Mucosa of rectum (tissue), 2 donors: ENCODE measurements at regions not wholly inside any gene's neighbourhood (a gene's known extent, or its start where the extent isn't known, plus 50 kb on each side); places are given as distances from the start of the nearest gene placed in this dataset.

ENCODE experiments used
- H3K27ac ChIP-seq, 2 donors: one replicate each; pipeline ENCODE4 v1.7.0; 2013; ENCODE audit warnings: inconsistent platforms in 2 of 2, low read depth in 2 of 2, low read length in 2 of 2
- H3K27me3 ChIP-seq, 2 donors: one replicate each; pipeline ENCODE4 v1.7.0; 2013; ENCODE audit warnings: low read length in 2 of 2; ENCODE audit not compliant: control insufficient read depth in 2 of 2, insufficient read depth in 2 of 2
- H3K36me3 ChIP-seq, 2 donors: one replicate each; pipeline ENCODE4 v1.7.0; 2013; ENCODE audit warnings: low read length in 2 of 2; ENCODE audit not compliant: control insufficient read depth in 2 of 2, insufficient read depth in 2 of 2
- H3K4me1 ChIP-seq, 2 donors: one replicate each; pipeline ENCODE4 v1.7.0; 2013; ENCODE audit warnings: low read length in 2 of 2, mild to moderate bottlenecking in 1 of 2; ENCODE audit not compliant: control insufficient read depth in 2 of 2, insufficient read depth in 2 of 2
- H3K4me3 ChIP-seq, 2 donors: one replicate each; pipeline ENCODE4 v1.7.0; 2013; ENCODE audit warnings: low read length in 2 of 2
- H3K9ac ChIP-seq, 2 donors: one replicate each; pipeline ENCODE4 v1.7.0; 2013; ENCODE audit warnings: low read length in 2 of 2, low read depth in 1 of 2, mild to moderate bottlenecking in 1 of 2
- H3K9me3 ChIP-seq, 2 donors: one replicate each; pipeline ENCODE4 v1.7.0; 2013; ENCODE audit warnings: low read length in 2 of 2; ENCODE audit not compliant: control insufficient read depth in 2 of 2
- donor health status: healthy.
- donor health status: Normal muscosa, but diverticular disease.

DNA sequence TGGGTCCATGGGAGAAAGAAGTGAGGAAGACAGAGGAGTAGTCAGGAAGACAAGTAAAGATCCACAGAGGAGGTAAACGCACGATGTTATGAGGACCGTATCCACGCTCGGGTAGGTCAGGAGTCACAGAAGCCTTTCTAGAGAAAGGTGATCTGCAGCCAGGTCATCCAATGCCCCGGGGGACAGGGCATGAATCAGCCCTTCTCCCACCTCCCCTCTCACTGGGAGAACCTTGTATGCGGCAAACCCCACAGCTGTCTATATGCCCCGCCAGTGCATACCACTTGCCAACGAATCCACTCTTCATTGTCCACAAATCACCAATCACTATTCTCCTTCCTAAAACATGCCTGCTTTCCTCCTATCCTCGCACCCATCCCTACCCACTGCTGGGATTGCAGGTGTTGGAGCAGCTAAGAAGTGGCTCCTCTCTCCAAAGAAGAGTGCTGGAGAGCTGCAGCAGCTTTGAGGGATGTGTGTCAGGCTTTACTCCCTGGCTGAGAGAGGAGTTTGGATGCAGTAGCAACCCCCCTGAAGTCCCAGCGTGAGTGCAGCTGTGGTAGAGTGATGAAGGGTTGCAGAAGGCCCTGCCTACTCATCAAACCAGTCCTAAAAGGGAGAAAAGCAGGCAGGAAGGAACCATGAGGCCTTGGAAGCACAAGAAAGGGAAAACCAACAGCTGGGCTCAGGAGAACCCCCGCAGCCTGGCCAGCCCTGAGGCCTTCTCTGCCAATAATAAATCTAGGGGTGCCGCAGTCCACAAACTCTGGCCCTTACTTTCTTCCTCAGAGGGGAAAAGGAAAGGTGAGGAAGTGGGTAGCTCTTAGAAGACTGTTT, 102.2 kb upstream of the GADD45A start:
- Histone ChIP-seq H3K9me3 (no peaks in the 10 kb centered on the region), H3K27me3 (no peaks in the 10 kb centered on the region), H3K4me3 (no peak overlapping the region), H3K9ac (no peak overlapping the region), H3K36me3 (no peaks in the 10 kb centered on the region), H3K27ac (no peak overlapping the region), H3K4me1 (no peaks in the 10 kb centered on the region)

- no peak overlapping the region for H3K4me3 ChIP-seq
- no peak overlapping the region for H3K27ac ChIP-seq
- no peak overlapping the region for H3K9ac ChIP-seq
Observed at GRCh38 chr1:67583462-67583950, 101.5 kb upstream of the GADD45A start.

DNA sequence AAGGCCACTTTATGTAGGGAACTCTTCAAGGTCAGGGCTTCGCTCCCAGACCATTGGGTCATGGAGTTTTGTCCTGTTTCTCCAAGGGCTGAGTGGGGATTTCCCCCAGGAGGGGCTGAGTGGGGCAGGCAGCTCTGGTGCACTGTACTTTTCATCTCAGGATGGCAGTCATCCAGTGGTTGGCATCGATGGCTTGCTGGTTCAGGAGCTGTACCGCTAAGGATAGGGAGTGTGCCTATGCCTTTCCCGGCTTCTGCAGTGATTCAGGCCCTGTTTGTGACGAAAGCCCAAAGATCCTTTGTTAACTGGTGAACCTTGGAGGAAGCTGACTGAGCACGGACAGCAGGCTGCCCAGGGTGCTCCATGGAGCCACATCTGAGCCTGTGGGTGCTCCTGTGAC, 100.1 kb upstream of the GADD45A start:
- no peaks in the 10 kb centered on the region for H3K36me3 ChIP-seq
- no peak overlapping the region for H3K27ac ChIP-seq
- no peaks in the 10 kb centered on the region for H3K4me1 ChIP-seq
- H3K9ac ChIP-seq, result no peak overlapping the region
- no peak overlapping the region for H3K4me3 ChIP-seq
- H3K27me3 ChIP-seq, result no peaks in the 10 kb centered on the region
- no peaks in the 10 kb centered on the region for H3K9me3 ChIP-seq

More at GRCh38 chr1:67583462-67583950, 101.5 kb upstream of the GADD45A start:
- Histone ChIP-seq H3K4me1 (no peaks in the 10 kb centered on the region), H3K9me3 (no peaks in the 10 kb centered on the region), H3K27me3 (no peaks in the 10 kb centered on the region), H3K36me3 (no peaks in the 10 kb centered on the region)

DNA sequence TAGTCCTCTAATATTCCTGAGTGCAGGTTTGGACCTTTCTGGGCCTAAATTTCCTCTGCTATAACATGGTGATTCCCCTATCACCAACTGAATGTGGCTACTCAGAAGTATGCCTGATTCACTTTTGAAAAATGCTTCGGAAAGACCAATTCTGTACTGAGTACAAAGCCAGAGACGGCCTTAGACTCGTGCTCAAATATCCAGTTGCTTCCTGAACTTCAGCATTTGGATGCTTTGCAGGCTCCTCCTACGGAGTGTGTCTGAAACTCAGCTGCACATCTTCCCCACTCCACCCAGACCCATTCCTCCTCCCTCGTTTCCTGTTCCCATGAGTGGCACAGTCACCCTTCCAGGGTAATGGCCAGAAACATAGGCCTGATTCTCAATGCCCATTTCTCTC, 98.4 kb upstream of the GADD45A start:
- no peak overlapping the region for H3K4me3 ChIP-seq
- no peaks in the 10 kb centered on the region for H3K27me3 ChIP-seq
- no peak overlapping the region for H3K9ac ChIP-seq
- H3K9me3 ChIP-seq, result no peaks in the 10 kb centered on the region
- no peak overlapping the region for H3K27ac ChIP-seq
- H3K36me3 ChIP-seq, result no peaks in the 10 kb centered on the region
- no peaks in the 10 kb centered on the region for H3K4me1 ChIP-seq

GRCh38 chr1:67588178-67588855, 96.7 kb upstream of the GADD45A start:
- Histone ChIP-seq H3K27me3 (no peaks in the 10 kb centered on the region), H3K36me3 (no peaks in the 10 kb centered on the region), H3K27ac (no peak overlapping the region), H3K9ac (no peak overlapping the region), H3K4me1 (no peaks in the 10 kb centered on the region), H3K9me3 (no peaks in the 10 kb centered on the region), H3K4me3 (no peak overlapping the region)

DNA sequence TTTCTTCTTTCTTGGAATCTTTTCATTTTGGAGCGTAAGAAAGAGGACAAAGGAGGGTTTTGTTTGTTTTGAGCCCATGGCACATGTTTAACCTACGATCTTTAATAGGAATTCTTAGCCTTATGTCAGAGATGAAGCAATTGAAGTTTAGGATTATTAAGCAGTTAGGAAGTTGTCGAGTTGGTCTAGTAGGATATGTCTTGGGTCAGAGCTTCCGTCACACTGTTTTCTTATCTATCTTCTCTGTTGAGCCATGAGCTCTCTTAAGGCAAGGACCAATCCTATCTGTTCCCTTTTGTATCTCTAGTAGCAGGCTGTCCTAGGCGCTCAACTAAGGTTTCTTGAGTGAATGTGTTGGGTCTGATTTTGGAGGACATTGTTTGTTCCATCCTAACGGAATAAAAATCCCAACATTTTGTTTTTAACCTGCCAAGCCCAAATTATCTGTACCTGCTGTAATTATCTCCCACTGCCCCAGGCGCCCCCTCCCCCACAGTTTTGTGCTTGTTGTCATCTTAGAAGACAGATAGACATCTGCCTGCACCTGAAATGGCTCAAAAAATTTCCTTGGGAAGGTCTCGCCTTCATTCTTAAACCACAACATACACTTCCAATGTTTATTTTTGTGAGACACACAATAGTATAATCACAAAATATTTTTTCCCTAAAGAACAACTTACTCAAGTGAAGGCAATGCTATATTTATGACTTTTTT, 95.3 kb upstream of the GADD45A start:
- Histone ChIP-seq H3K27ac (no peak overlapping the region), H3K4me1 (no peaks in the 10 kb centered on the region), H3K4me3 (no peak overlapping the region), H3K9ac (no peak overlapping the region), H3K9me3 (no peaks in the 10 kb centered on the region), H3K27me3 (no peaks in the 10 kb centered on the region), H3K36me3 (no peaks in the 10 kb centered on the region)

- no peaks in the 10 kb centered on the region for H3K4me1 ChIP-seq
- H3K27me3 ChIP-seq, result no peaks in the 10 kb centered on the region
- H3K36me3 ChIP-seq, result no peaks in the 10 kb centered on the region
- H3K4me3 ChIP-seq, result no peak overlapping the region
- no peaks in the 10 kb centered on the region for H3K9me3 ChIP-seq
- H3K9ac ChIP-seq, result no peak overlapping the region
- H3K27ac ChIP-seq, result no peak overlapping the region
Observed at GRCh38 chr1:67590329-67590728, 94.7 kb upstream of the GADD45A start.

GRCh38 chr1:67594764-67595163, 90.2 kb upstream of the GADD45A start:
- no peak overlapping the region for H3K27ac ChIP-seq
- no peaks in the 10 kb centered on the region for H3K27me3 ChIP-seq
- H3K4me1 ChIP-seq, result peaks cover 0 to 6% of the 10 kb centered on the region in 2 donors
- no peaks in the 10 kb centered on the region for H3K36me3 ChIP-seq
- no peak overlapping the region for H3K9ac ChIP-seq
- no peaks in the 10 kb centered on the region for H3K9me3 ChIP-seq
- H3K4me3 ChIP-seq, result no peak overlapping the region

- H3K27ac ChIP-seq, result no peak overlapping the region
- H3K9me3 ChIP-seq, result no peaks in the 10 kb centered on the region
- no peak overlapping the region for H3K9ac ChIP-seq
- H3K4me1 ChIP-seq, result peaks cover 0 to 6% of the 10 kb centered on the region in 2 donors
- no peaks in the 10 kb centered on the region for H3K36me3 ChIP-seq
- no peak overlapping the region for H3K4me3 ChIP-seq
- no peaks in the 10 kb centered on the region for H3K27me3 ChIP-seq
Observed at GRCh38 chr1:67596674-67597073, 88.3 kb upstream of the GADD45A start.

DNA sequence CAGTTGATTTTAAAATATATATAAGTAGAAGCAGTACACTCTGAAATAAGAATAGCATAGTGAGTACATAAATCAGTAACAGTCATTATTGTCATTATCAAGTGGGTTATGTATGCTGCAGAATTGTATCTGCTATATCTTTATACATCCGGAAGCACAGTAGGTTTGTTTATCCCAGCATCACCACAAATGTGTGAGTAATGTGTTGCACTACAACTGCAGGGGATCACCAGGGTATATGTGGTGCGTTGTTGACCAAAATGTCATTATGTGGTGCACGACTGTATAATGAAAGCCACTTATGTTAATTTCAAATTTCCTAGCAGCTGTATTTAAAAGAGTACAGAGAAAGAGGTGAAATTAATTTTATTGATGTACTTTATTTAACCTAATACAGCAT, 87.7 kb upstream of the GADD45A start:
- no peaks in the 10 kb centered on the region for H3K27me3 ChIP-seq
- peaks cover 0 to 6% of the 10 kb centered on the region in 2 donors for H3K4me1 ChIP-seq
- no peaks in the 10 kb centered on the region for H3K9me3 ChIP-seq
- no peak overlapping the region for H3K4me3 ChIP-seq
- no peak overlapping the region for H3K9ac ChIP-seq
- H3K36me3 ChIP-seq, result no peaks in the 10 kb centered on the region
- H3K27ac ChIP-seq, result no peak overlapping the region
